ENCODE measurements at regions not wholly inside any gene's neighbourhood (a gene's known extent, or its start where the extent isn't known, plus 50 kb on each side); places are given as distances from the start of the nearest gene placed in this dataset.

DNA sequence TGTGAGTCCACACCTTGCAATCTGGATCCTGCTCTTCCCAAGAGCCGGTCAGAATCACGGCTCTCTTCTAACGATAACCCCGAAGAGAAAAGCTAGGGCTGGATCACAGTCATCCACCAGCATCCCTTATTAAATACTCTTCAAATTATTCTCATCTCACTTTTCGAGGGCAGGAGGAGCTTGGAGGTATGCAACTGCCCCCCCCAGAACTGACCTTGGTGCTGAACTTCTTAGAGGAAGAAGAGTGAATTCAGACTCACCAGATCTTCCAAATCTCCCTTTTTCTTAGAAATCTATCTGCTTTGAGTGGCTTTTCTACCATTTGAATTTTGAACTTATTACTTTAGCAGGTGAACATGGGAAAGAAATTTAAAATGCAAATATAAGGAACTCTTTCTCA, 75.7 kb downstream of the MED10 start:
- H3K4me1 ChIP-seq (ENCODE audit: insufficient read depth, low read length): no peaks in the 10 kb centered on the region
- no peaks in the 10 kb centered on the region for H3K36me3 Mint-ChIP-seq (ENCODE audit: low read depth, unreplicated experiment)
- H3K27ac Mint-ChIP-seq (ENCODE audit: unreplicated experiment): no peak overlapping the region
- no peaks in the 10 kb centered on the region for H3K79me2 ChIP-seq (ENCODE audit: insufficient read depth, low read length)
- H3K27me3 Mint-ChIP-seq (ENCODE audit: low read depth, unreplicated experiment): peaks cover 56% of the 10 kb centered on the region
- H3K36me3 ChIP-seq (ENCODE audit: insufficient read depth, low read length): no peaks in the 10 kb centered on the region
- FAIRE-seq (no peak), DNase-seq (ENCODE audit: low read depth) (no peak)
- no peaks in the 10 kb centered on the region for H3K27me3 ChIP-seq (ENCODE audit: insufficient read depth, low read length)
- H3K4me3 Mint-ChIP-seq (ENCODE audit: unreplicated experiment): no peak overlapping the region
- no peaks in the 10 kb centered on the region for H3K4me1 Mint-ChIP-seq (ENCODE audit: low read depth, unreplicated experiment)
- no peaks in the 10 kb centered on the region for H3K9me3 ChIP-seq (ENCODE audit: insufficient read depth, low read depth, low read length)
- H3K9me3 Mint-ChIP-seq (ENCODE audit: unreplicated experiment): no peaks in the 10 kb centered on the region
- no peak overlapping the region for H3K4me3 ChIP-seq (ENCODE audit: insufficient read depth, low read depth, low read length)
- no peak overlapping the region for H3K4me2 ChIP-seq (ENCODE audit: low read length)
- no peaks in the 10 kb centered on the region for H4K20me1 ChIP-seq (ENCODE audit: insufficient read depth, low read length)
- no peak overlapping the region for H3K27ac ChIP-seq (ENCODE audit: low read depth, low read length)
- TF ChIP-seq, protein P1, sequence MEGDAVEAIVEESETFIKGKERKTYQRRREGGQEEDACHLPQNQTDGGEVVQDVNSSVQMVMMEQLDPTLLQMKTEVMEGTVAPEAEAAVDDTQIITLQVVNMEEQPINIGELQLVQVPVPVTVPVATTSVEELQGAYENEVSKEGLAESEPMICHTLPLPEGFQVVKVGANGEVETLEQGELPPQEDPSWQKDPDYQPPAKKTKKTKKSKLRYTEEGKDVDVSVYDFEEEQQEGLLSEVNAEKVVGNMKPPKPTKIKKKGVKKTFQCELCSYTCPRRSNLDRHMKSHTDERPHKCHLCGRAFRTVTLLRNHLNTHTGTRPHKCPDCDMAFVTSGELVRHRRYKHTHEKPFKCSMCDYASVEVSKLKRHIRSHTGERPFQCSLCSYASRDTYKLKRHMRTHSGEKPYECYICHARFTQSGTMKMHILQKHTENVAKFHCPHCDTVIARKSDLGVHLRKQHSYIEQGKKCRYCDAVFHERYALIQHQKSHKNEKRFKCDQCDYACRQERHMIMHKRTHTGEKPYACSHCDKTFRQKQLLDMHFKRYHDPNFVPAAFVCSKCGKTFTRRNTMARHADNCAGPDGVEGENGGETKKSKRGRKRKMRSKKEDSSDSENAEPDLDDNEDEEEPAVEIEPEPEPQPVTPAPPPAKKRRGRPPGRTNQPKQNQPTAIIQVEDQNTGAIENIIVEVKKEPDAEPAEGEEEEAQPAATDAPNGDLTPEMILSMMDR (IDR thresholded peaks at IDR 0.05; ENCODE audit: insufficient read depth, low read depth, low read length): no peak
- no peak for TF ChIP-seq EZH2 (IDR thresholded peaks at IDR 0.05; ENCODE audit: insufficient read depth, low read length)
- H3K9ac ChIP-seq (ENCODE audit: low read length): no peak overlapping the region
- no peak overlapping the region for H2AFZ ChIP-seq (ENCODE audit: low read depth, low read length)

DNA sequence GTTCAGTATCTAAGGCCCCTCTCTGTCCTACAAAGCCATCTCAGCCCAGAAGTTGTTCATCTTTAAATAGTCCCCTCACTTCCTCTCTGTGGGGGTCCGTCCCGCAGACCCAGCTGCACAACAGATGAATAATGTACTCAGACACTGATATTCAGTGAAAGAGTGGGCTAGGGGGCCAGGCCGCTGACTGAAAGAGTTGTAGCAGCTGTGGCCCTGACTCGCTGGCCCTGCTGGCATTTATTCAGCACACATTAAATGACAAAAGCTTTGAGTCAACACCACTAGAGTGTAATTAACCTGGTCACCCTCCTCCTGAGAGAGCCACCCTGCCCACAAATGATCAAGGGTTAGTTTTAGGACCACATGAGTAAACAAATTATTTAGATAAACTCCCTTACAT, 76.3 kb downstream of the MED10 start:
- no peak for FAIRE-seq
- Histone ChIP-seq H3K36me3 (ENCODE audit: insufficient read depth, low read length) (no peaks in the 10 kb centered on the region), H3K27ac (ENCODE audit: low read depth, low read length) (no peak overlapping the region), H3K27me3 (ENCODE audit: insufficient read depth, low read length) (no peaks in the 10 kb centered on the region), H3K4me2 (ENCODE audit: low read length) (no peak overlapping the region), H4K20me1 (ENCODE audit: insufficient read depth, low read length) (no peaks in the 10 kb centered on the region), H3K4me3 (ENCODE audit: insufficient read depth, low read depth, low read length) (no peak overlapping the region), H2AFZ (ENCODE audit: low read depth, low read length) (no peak overlapping the region), H3K4me1 (ENCODE audit: insufficient read depth, low read length) (no peaks in the 10 kb centered on the region), H3K79me2 (ENCODE audit: insufficient read depth, low read length) (no peaks in the 10 kb centered on the region), H3K9me3 (ENCODE audit: insufficient read depth, low read depth, low read length) (no peaks in the 10 kb centered on the region), H3K9ac (ENCODE audit: low read length) (no peak overlapping the region)
- no peaks in the 10 kb centered on the region for H3K36me3 Mint-ChIP-seq (ENCODE audit: low read depth, unreplicated experiment)
- H3K4me1 Mint-ChIP-seq (ENCODE audit: low read depth, unreplicated experiment): no peaks in the 10 kb centered on the region
- no peak for DNase-seq (ENCODE audit: low read depth)
- no peak overlapping the region for H3K27ac Mint-ChIP-seq (ENCODE audit: unreplicated experiment)
- no peaks in the 10 kb centered on the region for H3K9me3 Mint-ChIP-seq (ENCODE audit: unreplicated experiment)
- peaks cover 51% of the 10 kb centered on the region for H3K27me3 Mint-ChIP-seq (ENCODE audit: low read depth, unreplicated experiment)
- TF ChIP-seq, protein P1 (IDR thresholded peaks at IDR 0.05; ENCODE audit: insufficient read depth, low read depth, low read length): no peak
- TF ChIP-seq EZH2 (IDR thresholded peaks at IDR 0.05; ENCODE audit: insufficient read depth, low read length): no peak
- H3K4me3 Mint-ChIP-seq (ENCODE audit: unreplicated experiment): no peak overlapping the region

DNA sequence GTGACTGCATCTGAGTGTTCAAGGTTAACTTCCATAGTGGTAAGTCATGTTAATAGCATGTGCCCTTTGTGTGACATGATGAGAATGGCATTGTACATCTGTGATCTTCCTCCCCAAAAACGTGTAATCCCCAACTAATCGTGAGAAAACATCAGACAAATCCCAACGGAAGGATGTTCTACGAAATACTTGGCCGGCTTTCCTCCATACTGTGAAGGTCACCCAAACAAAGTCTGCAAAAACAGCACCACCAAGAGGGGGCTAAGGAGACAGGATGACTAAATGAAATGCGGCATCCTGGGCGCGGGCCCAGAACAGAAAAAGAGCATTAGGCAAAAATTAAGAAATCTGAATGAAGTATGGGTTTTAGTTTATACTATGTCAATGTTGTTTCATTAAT, 81.8 kb downstream of the MED10 start:
- Histone ChIP-seq H3K4me1 (ENCODE audit: insufficient read depth, low read length) (no peaks in the 10 kb centered on the region), H3K4me3 (ENCODE audit: insufficient read depth, low read depth, low read length) (no peak overlapping the region), H2AFZ (ENCODE audit: low read depth, low read length) (no peak overlapping the region), H3K79me2 (ENCODE audit: insufficient read depth, low read length) (no peaks in the 10 kb centered on the region), H4K20me1 (ENCODE audit: insufficient read depth, low read length) (no peaks in the 10 kb centered on the region), H3K27ac (ENCODE audit: low read depth, low read length) (no peak overlapping the region), H3K36me3 (ENCODE audit: insufficient read depth, low read length) (no peaks in the 10 kb centered on the region), H3K9ac (ENCODE audit: low read length) (no peak overlapping the region), H3K27me3 (ENCODE audit: insufficient read depth, low read length) (no peaks in the 10 kb centered on the region), H3K9me3 (ENCODE audit: insufficient read depth, low read depth, low read length) (no peaks in the 10 kb centered on the region), H3K4me2 (ENCODE audit: low read length) (no peak overlapping the region)
- no peak overlapping the region for H3K4me3 Mint-ChIP-seq (ENCODE audit: unreplicated experiment)
- FAIRE-seq (no peak), DNase-seq (ENCODE audit: low read depth) (no peak)
- TF ChIP-seq EZH2 (IDR thresholded peaks at IDR 0.05; ENCODE audit: insufficient read depth, low read length): no peak
- TF ChIP-seq, protein P1 (IDR thresholded peaks at IDR 0.05; ENCODE audit: insufficient read depth, low read depth, low read length): no peak
- H3K4me1 Mint-ChIP-seq (ENCODE audit: low read depth, unreplicated experiment): no peaks in the 10 kb centered on the region
- no peaks in the 10 kb centered on the region for H3K36me3 Mint-ChIP-seq (ENCODE audit: low read depth, unreplicated experiment)
- H3K27me3 Mint-ChIP-seq (ENCODE audit: low read depth, unreplicated experiment): peaks cover 10% of the 10 kb centered on the region
- H3K27ac Mint-ChIP-seq (ENCODE audit: unreplicated experiment): no peak overlapping the region
- H3K9me3 Mint-ChIP-seq (ENCODE audit: unreplicated experiment): no peaks in the 10 kb centered on the region
